ENCODE measurements at regions not wholly inside any gene's neighbourhood (a gene's known extent, or its start where the extent isn't known, plus 50 kb on each side); places are given as distances from the start of the nearest gene placed in this dataset.

GRCh38 chr4:123786163-123786915 lies 389.7 kb downstream of the SPRY1 start:
- TF ChIP-seq CTCF (IDR thresholded peaks at IDR 0.05; ENCODE audit: low read depth, low read length, poor library complexity, severe bottlenecking), result no peak
- no peak for TF ChIP-seq EZH2phosphoT487 (IDR thresholded peaks at IDR 0.05; ENCODE audit: borderline replicate concordance, low read length)

Measured in DOHH2 (cell line).